ENCODE measurements at regions not wholly inside any gene's neighbourhood (a gene's known extent, or its start where the extent isn't known, plus 50 kb on each side); places are given as distances from the start of the nearest gene placed in this dataset.

DNA sequence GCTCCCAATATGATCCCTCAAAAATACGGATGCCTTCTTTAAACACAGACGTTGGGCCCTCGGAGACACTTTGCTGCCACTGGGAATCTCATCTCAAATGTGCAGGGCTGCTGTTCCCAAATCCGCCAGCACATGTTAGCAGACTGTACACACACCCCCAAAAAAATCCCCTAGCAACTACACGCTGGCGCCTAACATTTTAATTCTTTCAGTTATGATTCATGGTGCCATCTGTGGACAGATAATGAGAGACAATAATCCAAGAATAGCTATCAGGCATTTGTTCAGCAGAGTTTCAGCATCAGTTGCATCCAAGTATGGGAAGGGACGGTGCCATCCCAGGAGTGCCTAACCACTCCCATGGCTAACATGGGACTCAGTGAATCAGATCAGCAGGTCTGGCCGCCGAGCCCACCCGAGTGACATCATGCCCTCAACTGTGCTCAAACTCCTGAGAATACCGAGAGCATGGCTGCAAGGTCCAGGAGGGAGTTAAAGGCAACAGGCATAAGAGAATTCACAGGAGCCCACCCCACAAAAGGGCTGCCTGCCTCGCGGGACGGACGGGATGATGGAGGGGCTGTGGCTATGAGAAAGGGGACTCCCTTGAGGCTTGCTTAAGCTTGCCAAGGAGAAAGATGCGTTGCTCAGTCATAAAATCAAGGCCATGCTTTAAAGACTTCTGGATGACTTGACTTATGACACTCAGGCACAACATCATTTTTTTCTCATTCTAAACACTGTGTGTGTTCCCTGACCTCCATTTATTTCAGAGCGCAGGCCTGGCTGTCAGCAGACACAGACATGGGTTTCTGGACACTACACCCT is 337.0 kb downstream of the SHANK2 start:
- DNase-seq = no peak

DNA sequence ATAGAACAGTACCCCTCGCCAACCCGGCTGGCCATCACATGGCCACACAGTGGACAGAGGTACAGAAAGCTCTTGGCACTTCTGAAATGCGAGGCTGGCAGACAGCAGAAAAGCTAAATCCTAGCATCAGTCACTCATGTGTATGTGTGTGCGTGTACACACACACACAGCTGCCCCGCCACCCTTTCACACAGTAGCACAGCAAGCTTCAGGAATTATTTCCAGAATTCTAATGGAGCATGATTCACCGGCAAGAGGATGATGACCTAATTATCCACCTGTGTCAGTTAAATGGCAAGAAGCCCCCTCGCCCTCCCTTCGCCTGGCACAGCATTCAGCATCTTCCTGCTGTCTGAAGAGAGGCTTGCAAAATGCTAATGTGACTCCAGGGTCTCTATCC is 336.0 kb downstream of the SHANK2 start:
- no peak for DNase-seq

DNA sequence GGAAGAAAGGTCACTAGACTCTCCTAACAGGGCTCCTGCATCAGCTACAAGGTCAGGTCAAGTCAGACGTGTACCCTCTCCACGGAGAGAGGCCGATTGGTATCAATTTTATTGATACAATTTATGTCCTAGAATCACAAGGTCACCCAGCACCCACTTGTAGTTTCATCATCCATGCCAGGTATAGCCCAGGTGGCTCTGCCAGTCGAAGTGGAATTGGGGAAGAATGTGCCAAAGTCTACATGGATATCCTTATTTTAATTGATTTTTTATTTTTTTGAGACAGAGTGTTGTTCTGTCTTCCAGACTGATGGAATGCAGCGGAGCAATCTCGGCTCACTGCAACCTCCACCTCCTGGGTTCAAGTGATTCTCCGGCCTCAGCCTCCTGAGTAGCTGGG is 334.1 kb downstream of the SHANK2 start:
- DNase-seq = no peak

DNA sequence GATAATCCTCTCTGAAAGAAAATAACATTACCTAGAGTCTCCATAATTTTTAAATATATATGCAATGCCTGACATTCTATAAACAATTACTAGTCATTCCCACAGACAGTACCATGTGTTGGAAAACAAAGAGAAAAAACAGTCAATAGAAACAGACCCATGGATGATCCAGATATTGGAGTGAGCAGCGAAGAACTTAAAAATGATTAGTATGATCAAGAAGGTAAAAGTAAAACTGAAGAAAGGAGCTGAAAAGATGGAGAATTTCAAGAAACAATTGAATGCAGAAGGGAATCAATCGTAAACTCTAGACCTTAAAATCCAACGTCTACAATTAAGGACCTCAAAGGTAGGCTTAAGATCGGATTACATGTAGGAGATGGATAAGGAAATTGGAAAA is 330.6 kb downstream of the SHANK2 start:
- no peak for DNase-seq

DNA sequence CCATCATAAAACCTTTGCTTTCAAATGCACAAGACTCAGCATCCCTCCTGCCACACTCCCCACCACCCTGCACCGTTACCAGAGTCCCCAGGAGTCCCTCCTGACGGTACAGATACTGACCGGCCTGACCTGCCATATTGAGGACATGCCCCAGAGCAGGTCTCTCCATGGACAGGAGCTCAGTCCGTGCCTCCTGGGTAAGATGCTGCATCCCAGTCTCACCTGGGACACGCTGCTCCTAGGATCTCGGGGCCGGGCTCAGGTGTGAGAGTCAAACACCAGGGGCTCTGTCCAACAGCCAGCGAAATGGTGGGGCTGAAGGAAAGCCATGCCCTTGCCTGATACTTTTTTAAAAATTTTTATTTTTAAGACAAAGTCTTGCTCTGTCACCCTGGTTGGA is 328.3 kb downstream of the SHANK2 start:
- DNase-seq = no peak

DNA sequence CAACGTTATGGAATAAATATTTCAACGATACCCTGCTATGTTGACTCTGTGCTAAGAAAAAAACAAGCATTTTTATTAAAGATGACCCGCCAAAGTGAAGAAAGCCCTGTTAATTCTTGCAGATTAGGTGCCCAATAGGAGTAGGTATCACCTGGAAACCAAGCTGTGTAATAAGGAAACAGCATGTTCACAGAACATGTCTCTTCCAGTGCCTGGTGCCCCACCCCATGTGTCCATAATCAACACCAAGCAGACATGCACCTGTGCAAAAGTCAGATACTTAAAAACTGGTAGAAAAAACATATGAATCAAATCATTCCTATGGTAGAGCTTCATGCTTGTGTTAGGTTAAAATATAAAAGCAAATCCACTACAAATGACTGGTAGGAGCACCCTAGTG is 327.1 kb downstream of the SHANK2 start:
- no peak for DNase-seq

DNA sequence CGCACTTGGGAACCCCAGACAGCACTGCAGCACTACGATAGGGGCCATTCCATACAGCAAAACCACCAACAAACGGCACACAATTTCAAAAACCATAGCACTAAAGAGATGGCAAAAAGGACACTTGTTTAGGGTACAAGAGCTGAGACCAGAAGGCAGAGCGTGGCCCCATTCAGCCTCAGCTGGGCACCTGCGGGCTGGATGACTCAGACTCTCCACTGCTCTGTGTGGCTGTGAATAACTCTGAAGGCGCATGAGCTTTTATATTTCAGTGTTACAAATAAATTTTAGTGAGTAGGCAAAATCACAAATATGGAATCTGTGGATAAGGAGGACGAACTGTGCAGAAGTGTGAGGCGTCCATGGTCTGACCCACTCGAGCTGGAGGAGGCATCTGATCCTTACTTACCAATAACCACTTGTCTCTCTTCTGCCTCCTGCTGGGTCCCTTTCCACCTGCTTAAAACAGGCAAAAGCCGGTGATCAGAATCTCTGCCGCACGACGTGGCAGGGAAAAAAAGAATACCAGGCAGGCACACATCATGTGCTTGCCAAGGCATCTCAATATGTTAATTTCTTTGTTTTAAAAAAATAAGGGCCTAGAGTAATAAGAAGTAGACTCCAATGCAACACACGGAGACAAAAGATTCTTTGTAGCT is 325.7 kb downstream of the SHANK2 start:
- DNase-seq = no peak

DNA sequence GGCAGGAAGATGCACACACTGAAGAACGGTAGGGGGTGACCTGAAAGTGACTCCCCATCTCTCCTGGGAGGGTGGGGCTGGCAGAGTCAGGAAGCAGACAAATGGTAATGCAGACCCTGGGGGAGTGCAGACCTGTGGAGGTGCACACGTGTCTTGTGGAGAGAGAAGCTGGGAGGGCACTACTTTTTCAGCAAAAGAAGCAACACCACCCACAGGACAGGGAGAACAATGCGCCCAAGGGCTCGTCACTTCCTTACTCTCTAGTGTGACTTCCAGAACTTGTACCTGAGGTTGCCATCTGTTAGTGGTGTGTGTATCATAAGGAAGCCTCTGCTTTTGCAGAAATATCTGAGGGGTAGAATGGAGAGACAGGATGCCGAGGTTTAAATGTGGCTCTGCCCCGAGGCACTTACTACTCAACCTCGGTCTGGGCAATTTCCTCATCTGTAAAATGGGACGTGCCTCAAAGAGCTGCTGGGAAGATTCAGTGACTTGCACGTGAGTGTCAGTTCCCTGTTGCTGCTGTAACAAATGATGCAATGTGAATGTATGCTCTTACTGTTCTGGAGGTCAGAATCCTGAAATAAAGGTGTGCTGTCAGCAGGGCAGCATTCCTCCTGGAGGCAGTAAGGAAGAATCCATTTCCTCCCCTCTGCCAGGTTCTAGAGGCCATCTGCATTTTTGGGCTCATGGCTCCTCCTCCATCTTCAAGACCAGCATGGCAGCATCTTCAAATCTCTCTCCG is 323.4 kb downstream of the SHANK2 start:
- DNase-seq = no peak

DNA sequence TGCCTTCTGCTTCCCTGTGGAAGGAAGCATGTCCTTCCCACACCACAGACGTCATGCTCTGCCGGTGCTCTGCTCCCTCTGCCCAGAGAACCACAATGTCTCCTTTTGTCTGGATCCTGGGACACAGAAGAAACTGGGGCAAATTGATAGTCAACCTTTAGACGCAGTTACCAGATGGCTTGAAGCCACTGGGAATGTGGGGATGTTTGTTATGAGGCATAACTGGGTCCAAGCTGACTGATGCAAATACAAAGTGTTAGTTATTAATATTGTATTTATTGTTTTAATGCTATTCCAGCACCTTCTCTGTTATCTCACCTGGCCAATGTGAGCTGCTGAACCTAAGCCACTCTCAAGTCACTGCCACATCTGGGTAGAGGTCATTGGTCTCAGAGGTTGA is 322.2 kb downstream of the SHANK2 start:
- DNase-seq = no peak

DNA sequence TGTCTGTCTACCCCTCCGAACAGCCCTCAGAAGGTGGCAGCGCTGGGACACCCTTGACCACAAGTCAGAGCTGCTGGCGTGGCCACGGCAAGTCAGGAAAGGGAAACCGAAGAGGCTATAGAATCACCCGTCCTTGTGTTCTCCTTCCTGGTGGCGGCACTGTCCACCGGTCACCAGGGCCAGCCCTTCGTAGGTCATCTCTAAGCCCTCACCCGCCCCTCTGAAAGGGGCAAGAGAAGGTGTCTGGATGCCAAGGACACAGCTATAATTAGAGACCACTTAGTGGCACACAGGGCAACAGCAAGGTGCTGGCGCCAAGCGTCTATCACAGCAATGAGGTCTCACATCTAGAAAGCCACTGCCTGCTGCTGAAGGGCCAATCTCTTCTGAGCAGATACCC is 320.9 kb downstream of the SHANK2 start:
- no peak for DNase-seq

DNA sequence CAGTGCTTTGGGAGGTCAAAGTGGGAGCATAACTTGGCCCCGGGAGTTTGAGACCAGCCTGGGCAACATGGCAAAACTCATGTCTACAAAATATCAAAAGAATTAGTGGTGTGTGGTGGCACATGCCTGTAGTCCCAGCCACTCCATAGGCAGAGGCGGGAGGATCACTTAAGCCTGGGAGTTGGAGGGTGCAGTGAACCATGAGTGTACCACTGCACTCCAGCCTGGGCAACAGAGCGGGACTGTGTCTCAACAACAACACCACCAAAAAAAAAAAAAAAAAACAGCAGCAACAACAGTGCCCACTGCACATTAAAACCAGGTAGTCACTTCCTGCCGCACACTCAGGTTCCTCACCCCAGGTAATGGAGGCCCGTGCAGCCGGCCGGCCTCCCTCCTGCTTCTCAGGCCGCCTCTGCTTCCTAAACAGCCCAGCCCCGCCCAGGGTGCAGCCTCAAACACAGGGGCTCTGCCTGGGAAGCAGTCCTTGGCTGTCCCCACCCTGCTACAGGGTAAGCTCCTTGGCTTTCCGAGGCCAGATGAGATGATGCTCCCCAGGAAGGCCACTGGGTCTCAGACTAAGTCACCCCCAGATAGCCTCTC is 318.3 kb downstream of the SHANK2 start:
- no peak for DNase-seq

DNA sequence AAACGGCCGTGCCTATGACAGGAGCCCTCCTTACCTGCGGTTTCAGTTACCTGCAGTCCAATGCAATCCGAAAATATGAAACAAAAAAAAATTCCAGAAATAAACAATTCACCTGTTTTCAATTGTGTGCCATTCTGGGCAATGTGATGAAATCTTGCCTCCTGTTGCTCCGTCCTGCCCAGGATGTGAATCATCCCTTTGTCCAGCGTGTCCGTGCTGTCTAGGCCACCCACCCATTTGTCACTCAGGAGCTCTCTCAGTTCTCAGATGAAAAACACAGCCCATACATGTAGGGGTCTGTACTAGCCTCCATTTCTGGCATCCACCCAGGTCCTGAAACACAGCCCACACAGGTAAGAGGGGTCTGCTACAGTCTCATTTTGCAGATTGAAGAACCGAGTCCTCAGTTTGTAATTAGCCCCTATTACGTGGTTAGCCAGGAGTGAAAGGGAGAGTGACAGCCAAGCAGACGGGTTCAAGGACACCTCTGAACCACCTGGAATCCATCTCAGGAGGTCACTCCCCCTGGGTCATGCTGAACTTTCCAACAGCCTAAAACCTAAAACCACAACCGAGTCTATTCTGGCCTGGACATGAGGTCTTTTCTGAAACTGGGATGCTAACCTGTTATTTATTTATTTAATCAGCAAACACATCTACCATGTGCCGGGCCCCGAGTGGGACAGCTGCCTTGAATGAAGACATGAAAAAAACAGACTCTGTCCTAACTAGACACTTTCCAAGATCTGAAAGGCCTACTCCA is 317.2 kb downstream of the SHANK2 start:
- no peak for DNase-seq

DNA sequence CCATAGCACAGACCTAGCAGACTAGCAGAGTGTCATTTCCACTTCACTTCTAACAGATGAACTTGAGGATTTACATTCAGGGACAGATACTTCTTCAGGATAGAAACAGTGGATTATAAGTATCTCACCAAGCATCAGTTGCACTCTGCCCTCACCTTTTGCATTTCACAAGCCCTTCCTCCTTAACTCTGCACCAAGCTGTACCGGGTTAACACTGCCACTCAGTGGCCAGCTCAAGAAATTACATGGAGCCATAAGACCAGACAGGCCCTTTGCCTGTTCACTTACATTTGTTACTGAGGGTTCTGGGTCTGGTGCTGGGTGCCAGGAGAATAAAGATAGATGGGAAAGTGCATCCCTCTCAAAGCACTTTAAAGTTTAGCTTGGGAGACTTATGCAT is 309.8 kb downstream of the SHANK2 start:
- no peak for DNase-seq

DNA sequence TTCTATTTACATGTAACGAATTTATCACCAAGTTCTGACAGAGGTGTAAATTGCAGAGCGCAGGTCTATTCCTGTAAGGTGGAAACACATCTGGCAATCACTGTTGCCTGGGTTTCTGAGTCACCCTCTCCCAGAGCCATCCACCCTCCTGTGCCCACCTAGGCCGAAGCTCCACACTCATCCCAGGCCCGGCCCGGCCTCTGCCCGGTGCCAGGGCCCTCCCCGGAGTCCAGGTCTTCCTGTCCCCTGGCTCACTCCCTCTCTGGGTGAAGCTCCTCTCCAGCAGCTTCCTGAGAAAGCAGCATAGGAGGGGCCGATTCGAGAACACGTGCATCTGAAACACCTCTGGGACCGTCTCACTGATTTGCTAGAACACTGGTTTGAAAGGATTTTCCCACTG is 308.2 kb downstream of the SHANK2 start:
- DNase-seq = no peak

DNA sequence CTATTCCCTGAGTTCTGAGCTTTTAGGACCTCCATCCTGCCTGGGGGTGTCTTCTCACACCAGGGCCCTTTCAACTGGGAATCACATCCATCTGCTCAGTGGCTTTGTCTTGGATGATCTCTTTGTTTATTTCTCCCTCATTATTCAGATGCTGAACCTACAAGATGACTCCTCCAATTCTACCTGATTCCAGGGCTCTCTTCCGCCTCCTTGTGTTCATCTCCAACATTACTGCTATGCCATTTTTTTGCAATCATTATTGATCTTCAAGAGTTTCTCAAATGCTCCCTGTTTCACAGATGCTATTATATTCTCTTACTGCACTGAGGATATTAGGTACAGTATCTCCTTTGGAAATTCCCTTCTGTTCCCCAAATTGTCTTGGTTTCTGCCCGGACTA is 307.7 kb downstream of the SHANK2 start:
- no peak for DNase-seq

DNA sequence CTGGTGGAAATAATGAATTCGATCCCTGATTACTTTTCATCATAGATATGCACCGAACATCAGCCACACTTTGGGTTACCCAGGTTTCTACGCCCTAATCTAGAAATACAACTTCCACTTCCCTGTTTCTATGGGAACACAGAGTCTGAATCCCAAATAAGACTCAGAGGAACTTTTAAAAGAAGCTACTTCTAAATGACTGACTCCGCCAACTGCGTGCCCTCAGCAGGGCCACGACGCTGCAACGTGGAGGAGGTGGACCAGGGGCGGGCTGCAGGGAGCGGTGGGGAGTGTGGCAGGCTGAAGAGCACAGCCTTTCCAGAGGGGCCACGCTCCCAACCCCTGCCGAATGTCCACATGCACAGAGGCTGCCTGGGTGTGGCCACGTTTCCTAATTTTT is 304.0 kb downstream of the SHANK2 start:
- DNase-seq = no peak

DNA sequence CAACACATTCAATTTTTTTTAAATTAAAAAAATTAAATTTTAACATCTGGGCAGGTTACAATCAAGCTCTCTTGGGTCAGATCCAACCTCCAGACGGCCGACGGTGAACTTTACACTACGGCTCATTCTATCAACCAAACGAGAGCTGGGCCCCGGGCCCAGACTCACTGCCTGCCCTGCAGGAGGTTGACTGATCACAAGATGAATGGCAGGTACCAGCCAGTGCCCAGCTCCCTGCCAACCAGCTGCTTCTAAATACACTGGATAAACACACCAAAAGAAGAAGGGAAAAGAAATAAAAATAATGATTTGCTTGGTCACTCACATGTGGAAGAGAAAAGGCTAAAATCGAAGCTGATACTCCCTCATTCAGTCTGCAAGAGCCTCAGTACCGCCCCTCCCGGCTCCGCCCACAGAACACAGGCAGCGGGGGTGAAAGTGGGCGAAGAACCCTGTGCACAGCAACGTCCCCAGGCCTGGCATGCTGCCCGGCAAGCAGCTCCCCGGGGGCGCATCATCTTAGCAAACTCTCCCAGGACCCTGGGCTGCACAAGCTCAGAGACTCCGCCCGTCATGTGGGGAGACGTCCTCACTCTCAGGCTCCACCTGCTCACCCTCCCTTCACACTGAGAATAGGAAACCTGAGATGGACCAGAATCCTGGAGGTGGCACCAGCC is 303.4 kb downstream of the SHANK2 start:
- DNase-seq = no peak

DNA sequence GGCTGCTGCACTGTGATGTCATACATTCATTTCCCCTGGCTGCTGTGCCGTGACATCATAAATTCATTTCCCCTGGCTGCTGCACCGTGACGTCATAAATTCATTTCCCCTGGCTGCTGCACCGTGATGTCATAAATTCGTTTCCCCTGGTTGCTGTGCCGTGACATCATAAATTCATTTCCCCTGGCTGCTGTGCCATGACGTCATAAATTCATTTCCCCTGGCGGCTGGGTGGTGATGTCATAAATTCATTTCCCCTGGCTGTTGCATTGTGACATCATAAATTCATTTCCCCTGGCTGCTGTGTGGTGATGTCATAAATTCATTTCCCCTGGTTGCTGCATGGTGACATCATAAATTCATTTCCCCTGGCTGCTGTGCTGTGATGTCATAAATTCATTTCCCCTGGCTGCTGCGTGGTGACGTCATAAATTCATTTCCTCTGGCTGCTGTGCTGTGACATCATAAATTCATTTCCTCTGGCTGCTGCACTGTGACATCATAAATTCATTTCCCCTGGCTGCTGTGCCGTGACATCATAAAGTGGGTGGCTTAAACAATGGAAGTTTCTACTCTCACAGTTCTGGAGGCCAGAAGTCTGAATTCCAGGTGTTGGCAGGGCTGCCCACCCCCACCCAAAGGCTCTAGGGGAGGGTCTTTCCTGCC is 301.1 kb downstream of the SHANK2 start:
- no peak for DNase-seq

DNA sequence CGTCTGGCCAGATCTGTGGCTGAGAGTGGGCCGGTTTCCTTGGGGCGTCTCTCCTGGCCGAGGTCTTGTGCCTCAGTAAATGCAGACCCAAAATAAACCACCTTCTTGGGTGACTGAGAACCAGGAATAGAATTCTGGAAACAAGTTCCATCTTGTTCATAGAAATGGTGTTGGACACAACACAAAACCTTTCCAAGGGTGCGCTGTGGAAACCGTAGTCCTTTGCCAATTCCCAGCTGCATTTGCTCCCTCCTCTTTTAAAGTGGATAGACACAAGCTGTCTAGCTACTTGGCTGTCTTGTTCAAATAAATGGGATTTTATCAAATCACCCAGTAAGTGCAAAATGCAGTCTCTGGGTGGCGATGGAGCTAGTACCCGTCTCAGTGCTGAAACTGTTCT is 300.2 kb downstream of the SHANK2 start:
- DNase-seq = no peak

DNA sequence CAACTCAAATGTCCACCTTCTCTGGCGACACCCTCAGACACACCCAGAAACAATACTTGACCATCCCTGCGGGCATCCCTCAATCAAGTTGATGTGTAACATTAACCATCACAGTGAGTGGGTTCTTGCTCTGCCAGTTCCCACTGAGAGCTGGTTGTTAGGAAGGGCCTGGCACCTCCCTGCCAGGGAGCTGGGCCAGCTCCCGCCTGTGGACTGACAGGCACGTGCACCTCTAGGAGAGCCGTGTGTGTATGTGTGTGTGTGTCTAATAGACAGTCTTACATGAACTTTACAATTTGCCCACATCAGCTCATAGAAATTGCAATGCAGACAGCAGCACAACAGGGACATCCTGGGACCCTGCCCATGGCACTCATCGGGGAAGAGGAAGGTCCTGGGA is 298.7 kb downstream of the SHANK2 start:
- no peak for DNase-seq

DNA sequence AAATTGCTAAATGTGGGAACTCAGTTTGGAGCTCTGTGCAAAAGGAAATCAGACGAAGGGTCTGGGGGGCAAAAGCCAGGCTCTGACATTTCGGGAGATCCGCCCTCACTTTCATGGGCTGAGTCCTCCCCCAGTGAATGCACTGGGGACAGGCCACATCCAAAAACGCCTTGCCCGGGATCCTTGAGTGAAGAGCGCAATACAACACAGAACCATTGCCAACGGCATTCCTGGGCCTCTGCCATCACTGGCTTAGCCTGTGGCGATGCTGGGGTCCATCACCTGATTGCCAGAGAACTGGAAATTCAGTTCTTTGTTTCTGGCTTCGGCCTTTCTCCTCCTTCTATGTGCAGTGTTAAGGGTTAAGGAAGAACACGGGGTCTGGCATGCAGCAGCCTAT is 297.9 kb downstream of the SHANK2 start:
- DNase-seq = no peak
